Activated T-helper 17 cell treated with anti-CD3 and anti-CD28 coated beads, Interleukin-2, amount 50 U/mL, for 72 hours (primary cell): ENCODE measurements at regions not wholly inside any gene's neighbourhood (a gene's known extent, or its start where the extent isn't known, plus 50 kb on each side); places are given as distances from the start of the nearest gene placed in this dataset.
"Not testable (repeated sequence)": the region's sequence is repeated elsewhere in the genome, so short reads cannot be mapped to it uniquely, and the experiment has no call there.

Source experiments
- ATAC-seq: fragments of 150-1000 bp; cut with Tn5 transposase; replicated peaks from 2 replicates; pipeline ENCODE4 v1.10.0; 2021; ENCODE audit warnings: mild to moderate bottlenecking, moderate library complexity
- H3K27ac Mint-ChIP-seq: one replicate; pipeline ENCODE4 v1.8.0; 2022; ENCODE audit warnings: mixed read lengths
- H3K27me3 Mint-ChIP-seq: one replicate; pipeline ENCODE4 v1.8.0; 2022; ENCODE audit warnings: mixed read lengths
- H3K36me3 Mint-ChIP-seq: one replicate; pipeline ENCODE4 v1.8.0; 2022; ENCODE audit warnings: low read depth, mild to moderate bottlenecking, mixed read lengths
- H3K4me1 Mint-ChIP-seq: one replicate; pipeline ENCODE4 v1.8.0; 2022; ENCODE audit warnings: mixed read lengths
- H3K4me3 Mint-ChIP-seq: one replicate; pipeline ENCODE4 v1.8.0; 2022; ENCODE audit warnings: mild to moderate bottlenecking, mixed read lengths
- H3K9me3 Mint-ChIP-seq: one replicate; pipeline ENCODE4 v1.8.0; 2022; ENCODE audit warnings: mixed read lengths

DNA sequence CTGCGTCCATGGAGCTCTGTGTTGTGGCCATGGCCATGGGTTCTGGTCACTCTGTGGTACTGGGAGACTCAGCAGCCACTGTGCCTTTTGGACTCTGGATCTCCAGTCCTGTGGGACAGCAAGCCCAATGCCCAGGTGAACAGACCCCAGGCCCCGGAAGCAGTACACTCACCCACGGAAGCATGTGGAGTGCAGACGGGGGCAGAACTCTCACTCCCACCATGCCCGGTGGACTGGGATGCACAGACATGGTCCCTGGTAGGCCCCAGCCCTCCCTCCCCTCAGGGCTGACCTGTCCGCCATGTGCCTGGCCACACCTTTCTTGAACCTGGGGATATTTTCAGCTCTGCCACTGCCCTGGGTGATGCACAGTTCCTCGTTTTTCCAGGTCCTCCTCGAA is 163.3 kb downstream of the URI1 start:
- no peaks in the 10 kb centered on the region for H3K9me3 Mint-ChIP-seq
- H3K27ac Mint-ChIP-seq = no peak overlapping the region

DNA sequence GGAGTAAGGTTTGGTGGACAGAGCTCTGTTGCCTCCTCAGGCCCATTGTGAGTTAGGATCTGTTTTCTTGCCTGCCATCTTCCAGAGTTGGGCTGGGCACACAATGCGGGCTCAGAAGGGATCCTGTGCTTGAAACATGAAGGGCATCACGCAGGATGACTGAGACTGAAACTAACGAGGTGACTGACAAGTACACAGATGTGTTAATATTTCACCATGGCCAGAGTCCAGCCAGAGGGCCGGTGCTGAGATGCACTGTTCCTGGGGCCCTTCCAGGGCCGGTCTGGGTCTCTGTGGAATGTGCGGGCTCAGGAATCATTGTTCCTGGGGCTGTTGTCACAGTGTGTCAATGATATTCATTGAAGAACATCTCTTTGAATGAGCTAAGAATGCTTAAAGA is 163.7 kb downstream of the URI1 start:
- H3K27me3 Mint-ChIP-seq = peaks cover 4% of the 10 kb centered on the region
- H3K4me1 Mint-ChIP-seq = no peaks in the 10 kb centered on the region
- H3K36me3 Mint-ChIP-seq = no peaks in the 10 kb centered on the region
- H3K27ac Mint-ChIP-seq = no peak overlapping the region
- H3K4me3 Mint-ChIP-seq = no peak overlapping the region
- H3K9me3 Mint-ChIP-seq = no peaks in the 10 kb centered on the region
- no peak for ATAC-seq

More for the DNA sequence above, 163.3 kb downstream of the URI1 start:
- ATAC-seq = no peak
- Mint-ChIP-seq H3K36me3 (no peaks in the 10 kb centered on the region), H3K27me3 (peaks cover 4% of the 10 kb centered on the region), H3K4me1 (no peaks in the 10 kb centered on the region), H3K4me3 (no peak overlapping the region)

DNA sequence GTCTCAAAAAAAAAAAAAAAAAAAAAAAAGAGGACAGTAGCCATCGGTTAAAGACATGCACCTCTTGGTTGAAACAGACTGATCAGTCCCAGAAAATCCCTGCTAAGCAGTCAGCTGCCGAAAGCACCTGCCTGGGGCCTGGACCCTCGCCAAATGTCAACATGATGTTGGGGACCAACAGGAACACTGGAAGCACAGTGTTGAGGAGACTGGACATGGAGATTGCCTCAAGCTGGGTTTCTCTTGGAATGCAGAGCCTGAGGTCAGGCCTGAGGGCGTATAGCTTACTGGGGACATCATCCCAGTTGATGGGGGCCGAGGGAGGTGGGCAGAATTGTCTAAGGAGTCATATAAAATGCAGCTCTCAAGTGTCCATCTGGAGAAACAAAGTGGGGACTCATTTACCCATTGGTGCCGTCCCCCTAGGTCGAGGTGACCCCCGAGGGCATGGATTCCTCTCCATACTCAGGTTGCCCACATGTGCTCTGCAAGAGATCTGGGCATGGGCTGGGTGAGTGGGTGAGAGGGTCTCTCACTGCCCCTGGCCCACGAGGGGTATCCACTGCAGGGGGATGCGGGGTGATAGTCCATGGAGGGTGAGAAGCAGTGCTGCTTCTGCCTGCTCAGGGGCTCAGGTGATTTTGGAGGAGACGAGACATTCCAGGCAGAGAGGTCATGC is 164.5 kb downstream of the URI1 start:
- H3K4me3 Mint-ChIP-seq = no peak overlapping the region
- H3K27me3 Mint-ChIP-seq = peaks cover 4% of the 10 kb centered on the region
- no peaks in the 10 kb centered on the region for H3K9me3 Mint-ChIP-seq
- H3K36me3 Mint-ChIP-seq = no peaks in the 10 kb centered on the region
- no peak overlapping the region for H3K27ac Mint-ChIP-seq
- no peaks in the 10 kb centered on the region for H3K4me1 Mint-ChIP-seq
- ATAC-seq = no peak

DNA sequence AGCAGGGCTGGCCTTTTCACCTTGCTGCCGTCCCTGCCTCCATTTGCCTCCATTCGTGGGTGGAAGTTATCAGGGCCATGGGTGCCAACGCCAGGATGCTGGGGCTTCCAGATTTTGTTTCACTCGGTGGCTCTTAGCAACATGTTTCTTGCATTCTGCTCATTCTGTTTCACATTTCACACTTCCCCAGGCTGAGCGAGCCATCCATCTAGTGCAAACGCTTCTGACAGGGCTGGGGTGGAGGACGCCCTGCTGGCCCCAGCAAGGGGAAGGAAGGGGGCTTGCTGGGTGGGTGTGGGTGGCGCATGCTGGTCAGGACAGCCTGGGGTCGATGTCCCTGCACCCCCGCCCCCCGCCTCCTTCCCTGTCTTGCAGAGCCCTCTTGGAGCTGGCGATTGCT is 165.2 kb downstream of the URI1 start:
- no peaks in the 10 kb centered on the region for H3K4me1 Mint-ChIP-seq
- ATAC-seq = no peak
- no peaks in the 10 kb centered on the region for H3K36me3 Mint-ChIP-seq
- no peaks in the 10 kb centered on the region for H3K9me3 Mint-ChIP-seq
- no peak overlapping the region for H3K27ac Mint-ChIP-seq
- no peak overlapping the region for H3K4me3 Mint-ChIP-seq
- H3K27me3 Mint-ChIP-seq = peaks cover 4% of the 10 kb centered on the region

DNA sequence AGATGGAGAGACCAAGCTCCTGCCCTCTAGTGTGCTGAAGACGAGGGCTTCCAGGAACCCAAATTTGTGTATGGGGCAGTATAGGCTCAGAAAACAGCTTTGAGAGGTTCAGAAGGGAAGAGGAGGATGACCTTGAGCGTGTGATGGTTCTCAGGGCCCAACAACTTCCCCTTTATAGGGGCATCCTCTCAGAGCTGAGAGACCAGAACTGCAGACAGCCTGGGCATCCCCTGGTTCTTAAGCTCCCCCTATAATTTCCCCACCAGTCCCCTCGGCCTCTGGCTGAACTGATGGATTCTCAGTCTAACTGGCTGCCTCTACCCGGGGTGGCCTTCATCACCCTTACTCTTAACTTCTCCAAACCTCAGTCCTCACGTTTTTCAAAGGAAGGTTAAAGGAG is 167.5 kb downstream of the URI1 start:
- Mint-ChIP-seq H3K27ac (no peak overlapping the region), H3K4me3 (no peak overlapping the region), H3K36me3 (no peaks in the 10 kb centered on the region), H3K27me3 (peaks cover 9% of the 10 kb centered on the region), H3K9me3 (no peaks in the 10 kb centered on the region), H3K4me1 (no peaks in the 10 kb centered on the region)
- no peak for ATAC-seq

DNA sequence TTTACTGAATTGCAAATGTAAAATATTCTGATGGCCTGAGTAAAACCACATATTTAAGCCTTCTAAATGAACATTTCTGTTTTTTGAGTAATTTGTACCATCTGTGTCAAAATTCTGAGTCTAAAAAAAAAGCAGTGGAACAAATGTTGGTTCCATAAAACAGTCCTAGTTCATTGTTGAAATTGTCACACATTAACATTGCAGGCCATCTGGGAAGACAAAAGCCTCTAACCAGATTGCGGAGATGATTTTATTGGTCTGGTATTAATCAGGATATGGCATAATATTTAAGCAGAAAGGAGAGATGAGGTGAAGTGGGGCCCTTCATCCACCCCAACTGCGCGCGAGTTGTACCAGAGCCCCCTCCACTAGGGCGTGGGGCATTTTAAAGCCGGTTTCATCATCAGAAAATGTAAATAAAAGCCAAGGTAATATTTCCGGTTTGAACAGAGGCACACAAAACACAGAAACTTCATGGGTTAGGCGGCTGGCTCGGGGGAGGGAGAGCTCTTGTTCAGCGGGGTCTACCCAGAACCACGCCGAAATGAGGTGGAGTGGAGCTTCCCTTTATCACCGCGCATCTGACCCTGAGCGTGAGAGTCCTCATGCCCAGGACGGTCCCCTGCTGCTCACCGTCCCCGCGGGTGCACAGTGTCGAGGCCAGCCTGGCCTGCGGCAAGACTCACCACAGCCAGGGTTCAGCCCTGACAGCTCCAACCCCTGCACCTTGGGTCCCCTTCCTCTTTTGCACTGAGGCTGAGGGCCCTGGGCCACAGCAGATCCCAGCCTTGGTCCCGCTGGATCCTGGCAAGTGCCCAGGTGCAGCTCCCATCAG is 169.2 kb downstream of the URI1 start:
- no peak for ATAC-seq

DNA sequence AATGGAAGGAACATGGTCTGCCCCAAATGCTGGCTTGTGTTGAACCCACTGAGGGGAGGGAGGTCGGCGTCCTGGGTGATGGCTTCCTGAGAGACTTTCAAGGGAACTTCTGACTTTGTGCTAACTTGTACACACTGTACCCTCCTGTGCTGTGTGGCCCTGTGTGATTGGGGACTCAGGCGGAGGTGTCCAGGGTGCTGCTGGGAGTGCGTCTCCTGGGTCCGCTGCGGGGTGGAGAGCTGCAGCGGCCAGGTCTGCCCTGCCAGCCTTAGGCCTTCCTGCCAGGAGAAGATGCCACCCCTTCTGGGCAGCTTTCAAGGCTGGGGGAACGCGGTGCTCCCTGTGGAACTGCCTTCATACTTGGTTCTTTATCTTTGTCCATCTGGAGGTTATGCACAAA is 170.1 kb downstream of the URI1 start:
- no peaks in the 10 kb centered on the region for H3K4me1 Mint-ChIP-seq
- H3K9me3 Mint-ChIP-seq = no peaks in the 10 kb centered on the region
- no peaks in the 10 kb centered on the region for H3K36me3 Mint-ChIP-seq
- no peak overlapping the region for H3K27ac Mint-ChIP-seq
- peaks cover 9% of the 10 kb centered on the region for H3K27me3 Mint-ChIP-seq
- ATAC-seq = no peak
- no peak overlapping the region for H3K4me3 Mint-ChIP-seq

More for the DNA sequence above, 169.2 kb downstream of the URI1 start:
- Mint-ChIP-seq H3K9me3 (no peaks in the 10 kb centered on the region), H3K4me1 (no peaks in the 10 kb centered on the region), H3K4me3 (no peak overlapping the region), H3K36me3 (no peaks in the 10 kb centered on the region), H3K27ac (no peak overlapping the region), H3K27me3 (peaks cover 9% of the 10 kb centered on the region)

DNA sequence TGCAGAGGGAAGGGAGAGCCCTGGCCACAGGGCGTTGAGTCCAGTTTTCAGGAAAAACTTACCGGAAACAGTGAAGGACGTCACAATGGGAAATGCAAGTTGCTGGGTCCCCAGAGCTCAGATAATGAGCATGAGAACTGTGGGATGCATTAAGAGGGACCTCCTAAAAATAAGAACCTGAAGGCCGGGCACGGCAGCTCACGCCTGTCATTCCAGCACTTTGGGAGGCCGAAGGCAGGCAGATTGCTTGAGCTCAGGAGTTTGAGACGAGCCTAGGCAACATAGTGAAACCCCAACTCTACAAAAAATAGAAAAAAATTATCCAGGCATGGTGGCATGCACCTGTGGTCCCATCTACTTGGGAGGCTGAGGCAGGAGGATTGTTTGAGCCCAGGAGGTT is 170.6 kb downstream of the URI1 start:
- Mint-ChIP-seq H3K36me3 (no peaks in the 10 kb centered on the region), H3K4me1 (no peaks in the 10 kb centered on the region), H3K4me3 (no peak overlapping the region), H3K27ac (no peak overlapping the region), H3K27me3 (peaks cover 6% of the 10 kb centered on the region), H3K9me3 (no peaks in the 10 kb centered on the region)
- ATAC-seq = no peak

DNA sequence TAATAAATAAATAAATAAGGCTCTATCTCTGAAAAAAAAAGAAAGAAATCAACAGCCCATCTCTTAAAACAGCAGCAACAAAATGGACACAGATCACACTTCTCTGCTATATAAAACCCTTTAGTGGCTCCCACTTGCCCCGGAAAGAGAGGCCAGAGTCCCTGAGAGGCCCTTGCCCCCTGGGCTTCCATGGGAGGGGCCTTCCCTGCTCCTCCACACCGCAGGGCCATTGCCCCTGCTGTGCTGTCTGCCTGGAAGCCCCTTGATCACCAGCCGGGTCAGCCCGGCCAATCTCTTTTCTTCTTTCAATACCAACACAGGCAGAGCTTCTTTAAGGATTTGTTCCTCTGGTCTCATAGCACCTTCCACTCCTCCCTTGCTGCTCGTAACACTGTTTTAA is 171.1 kb downstream of the URI1 start:
- Mint-ChIP-seq H3K9me3 (no peaks in the 10 kb centered on the region), H3K36me3 (no peaks in the 10 kb centered on the region), H3K4me3 (no peak overlapping the region), H3K27me3 (peaks cover 5% of the 10 kb centered on the region), H3K27ac (no peak overlapping the region), H3K4me1 (no peaks in the 10 kb centered on the region)
- ATAC-seq = no peak

DNA sequence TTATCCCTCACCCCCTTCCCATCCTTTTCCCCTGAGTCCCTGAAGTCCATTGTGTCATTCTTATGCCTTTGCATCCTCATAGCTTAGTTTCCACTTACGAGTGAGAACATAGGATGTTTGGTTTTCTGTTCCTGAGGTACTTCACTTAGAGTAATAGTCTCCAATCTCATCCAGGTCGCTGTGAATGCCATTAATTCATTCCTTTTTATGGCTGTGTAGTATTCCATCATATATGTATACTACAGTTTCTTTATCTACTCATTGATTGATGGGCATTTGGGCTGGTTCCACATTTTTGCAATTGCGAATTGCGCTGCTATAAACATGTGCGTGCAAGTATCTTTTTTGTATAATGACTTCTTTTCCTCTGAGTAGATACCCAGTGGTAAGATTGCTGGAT is 172.1 kb downstream of the URI1 start:
- H3K27me3 Mint-ChIP-seq, H3K9me3 Mint-ChIP-seq, H3K4me3 Mint-ChIP-seq, ATAC-seq, H3K4me1 Mint-ChIP-seq, H3K36me3 Mint-ChIP-seq, H3K27ac Mint-ChIP-seq: not testable (repeated sequence)

DNA sequence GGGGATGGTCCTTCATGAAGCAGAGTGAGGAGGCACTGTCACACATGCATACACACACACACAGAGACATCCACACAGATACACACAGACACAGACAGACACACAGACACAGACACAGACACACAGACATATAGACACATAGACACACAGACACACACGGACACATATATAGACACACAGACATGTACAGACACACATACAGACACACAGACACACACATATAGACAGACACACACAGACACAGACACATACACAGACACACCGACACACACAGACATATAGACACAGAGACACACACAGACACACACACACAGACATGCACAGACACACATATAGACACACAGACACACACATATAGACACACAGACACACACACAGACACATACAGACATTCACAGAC is 173.9 kb downstream of the URI1 start:
- H3K27me3 Mint-ChIP-seq = peaks cover 10% of the 10 kb centered on the region
- H3K4me1 Mint-ChIP-seq = no peaks in the 10 kb centered on the region
- H3K27ac Mint-ChIP-seq = no peak overlapping the region
- ATAC-seq = no peak
- H3K4me3 Mint-ChIP-seq = no peak overlapping the region
- no peaks in the 10 kb centered on the region for H3K9me3 Mint-ChIP-seq
- no peaks in the 10 kb centered on the region for H3K36me3 Mint-ChIP-seq

DNA sequence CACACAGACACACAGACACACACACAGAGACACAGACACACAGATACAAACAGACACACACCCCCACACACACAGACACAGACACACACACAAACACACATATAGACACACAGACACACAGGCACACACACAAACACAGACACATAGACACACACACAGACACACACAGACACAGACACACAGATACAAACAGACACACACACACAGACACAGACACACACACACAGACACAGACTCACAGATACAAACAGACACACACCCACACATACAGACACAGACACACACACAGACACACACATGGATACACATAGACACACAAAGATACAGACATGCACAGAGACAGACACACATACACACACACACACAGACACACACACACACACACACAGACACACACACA is 174.5 kb downstream of the URI1 start:
- Mint-ChIP-seq H3K27ac (no peak overlapping the region), H3K4me3 (no peak overlapping the region), H3K27me3 (peaks cover 12% of the 10 kb centered on the region), H3K9me3 (no peaks in the 10 kb centered on the region), H3K4me1 (no peaks in the 10 kb centered on the region), H3K36me3 (no peaks in the 10 kb centered on the region)
- ATAC-seq = no peak

DNA sequence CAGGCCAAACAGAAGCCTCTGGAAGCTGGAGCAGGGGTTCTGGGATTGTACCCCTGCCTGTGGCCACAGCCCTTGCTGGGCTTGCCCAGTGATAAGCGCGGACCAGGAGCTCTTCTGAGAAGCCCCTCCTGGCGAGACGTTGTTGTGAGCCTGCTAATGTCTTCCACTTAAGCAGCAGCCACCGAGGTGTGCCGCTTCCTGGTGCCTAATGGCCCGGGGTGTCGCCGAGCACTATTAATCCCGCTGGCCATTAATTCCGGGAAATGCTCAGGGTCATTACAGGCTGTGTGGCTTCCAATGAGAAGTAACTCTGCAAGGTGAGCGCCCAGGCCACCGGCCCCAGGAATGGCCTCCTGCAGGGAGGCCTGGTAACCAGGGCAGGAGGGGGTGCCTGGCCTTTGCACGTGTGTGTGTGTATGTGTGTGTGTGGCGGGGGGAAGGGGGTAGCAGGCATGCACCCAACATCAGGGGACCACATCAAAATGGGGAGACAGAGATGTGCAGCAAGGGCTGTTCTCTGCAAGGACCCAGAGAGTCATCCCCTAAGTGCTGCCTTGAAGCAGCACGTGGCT is 175.0 kb downstream of the URI1 start:
- ATAC-seq = no peak
- no peaks in the 10 kb centered on the region for H3K36me3 Mint-ChIP-seq
- H3K27me3 Mint-ChIP-seq = peaks cover 12% of the 10 kb centered on the region
- H3K27ac Mint-ChIP-seq = no peak overlapping the region
- H3K4me3 Mint-ChIP-seq = no peak overlapping the region
- H3K9me3 Mint-ChIP-seq = no peaks in the 10 kb centered on the region
- H3K4me1 Mint-ChIP-seq = no peaks in the 10 kb centered on the region

DNA sequence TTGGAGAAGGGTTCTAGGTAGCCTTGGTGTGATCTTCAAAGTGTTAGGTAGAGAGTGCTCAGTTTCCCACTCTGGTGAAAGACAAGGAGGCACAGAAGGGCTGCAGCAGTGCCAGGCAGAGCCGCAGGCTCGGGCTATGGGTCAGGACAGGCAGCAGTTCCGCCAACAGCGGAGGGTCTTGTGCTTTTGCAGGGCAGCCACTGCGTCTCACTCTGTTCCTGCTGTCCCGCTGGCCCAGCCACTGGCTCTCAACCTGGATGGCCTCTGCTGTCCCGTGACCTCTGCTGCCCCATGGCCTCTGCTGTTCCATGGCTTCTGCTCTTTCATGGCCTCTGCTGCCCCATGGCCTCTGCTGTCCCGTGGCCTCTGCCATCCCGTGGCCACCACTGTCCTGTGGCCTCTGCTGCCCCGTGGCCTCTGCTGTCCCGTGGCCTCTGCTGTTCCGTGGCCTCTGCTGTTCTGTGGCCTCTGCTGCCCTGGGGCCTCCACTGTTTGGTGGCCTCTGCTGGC is 175.7 kb downstream of the URI1 start:
- Mint-ChIP-seq H3K27ac (no peak overlapping the region), H3K4me3 (no peak overlapping the region), H3K36me3 (no peaks in the 10 kb centered on the region), H3K27me3 (peaks cover 12% of the 10 kb centered on the region), H3K9me3 (no peaks in the 10 kb centered on the region), H3K4me1 (no peaks in the 10 kb centered on the region)
- no peak for ATAC-seq

DNA sequence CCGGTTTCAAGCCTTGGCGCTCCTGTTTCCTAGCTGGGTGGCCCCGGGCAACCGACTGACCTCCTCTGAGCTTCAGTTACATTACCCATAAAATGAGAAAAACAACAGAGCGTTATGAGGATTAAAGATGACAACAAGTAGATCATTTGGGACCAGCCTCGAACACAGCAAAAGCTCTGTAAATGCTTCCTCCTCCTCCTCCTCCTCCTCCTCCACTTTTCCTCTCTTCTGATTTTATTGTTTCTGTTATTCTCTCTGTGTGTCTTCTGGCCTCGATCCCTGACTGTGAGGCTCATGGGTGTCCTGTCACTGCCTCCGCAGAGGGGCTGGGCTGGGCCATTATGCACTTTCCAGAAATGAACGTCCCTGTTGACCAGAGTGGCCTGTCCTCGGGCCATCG is 176.2 kb downstream of the URI1 start:
- Mint-ChIP-seq H3K4me1 (no peaks in the 10 kb centered on the region), H3K4me3 (no peak overlapping the region), H3K27me3 (peaks cover 12% of the 10 kb centered on the region), H3K27ac (no peak overlapping the region), H3K36me3 (no peaks in the 10 kb centered on the region), H3K9me3 (no peaks in the 10 kb centered on the region)
- no peak for ATAC-seq
